Activated naive CD8-positive, alpha-beta T cell treated with anti-CD3 and anti-CD28 coated beads, Interleukin-2, amount 50 U/mL, for 24 hours (primary cell): ENCODE measurements at regions not wholly inside any gene's neighbourhood (a gene's known extent, or its start where the extent isn't known, plus 50 kb on each side); places are given as distances from the start of the nearest gene placed in this dataset.
A peak's percentile ranks its signal among the peaks of the same experiment; 100 is the strongest.

ENCODE experiments used
- ATAC-seq: fragments of 150-1000 bp; cut with Tn5 transposase; one replicate; pipeline ENCODE4 v1.10.0; 2021
- DNase-seq: peaks from one replicate; pipeline ENCODE4 v3.0.0; 2021
- H3K27ac Mint-ChIP-seq: one replicate; pipeline ENCODE4 v1.8.0; 2021; ENCODE audit warnings: mild to moderate bottlenecking, mixed read lengths
- H3K27me3 Mint-ChIP-seq: one replicate; pipeline ENCODE4 v1.8.0; 2021; ENCODE audit warnings: mixed read lengths
- H3K36me3 Mint-ChIP-seq: one replicate; pipeline ENCODE4 v1.8.0; 2021; ENCODE audit warnings: low read depth, mixed read lengths
- H3K4me1 Mint-ChIP-seq: one replicate; pipeline ENCODE4 v1.8.0; 2021; ENCODE audit warnings: mixed read lengths
- H3K4me3 Mint-ChIP-seq: one replicate; pipeline ENCODE4 v1.8.0; 2021; ENCODE audit warnings: mild to moderate bottlenecking, moderate library complexity, mixed read lengths
- H3K9me3 Mint-ChIP-seq: one replicate; pipeline ENCODE4 v1.8.0; 2021; ENCODE audit warnings: mixed read lengths

DNA sequence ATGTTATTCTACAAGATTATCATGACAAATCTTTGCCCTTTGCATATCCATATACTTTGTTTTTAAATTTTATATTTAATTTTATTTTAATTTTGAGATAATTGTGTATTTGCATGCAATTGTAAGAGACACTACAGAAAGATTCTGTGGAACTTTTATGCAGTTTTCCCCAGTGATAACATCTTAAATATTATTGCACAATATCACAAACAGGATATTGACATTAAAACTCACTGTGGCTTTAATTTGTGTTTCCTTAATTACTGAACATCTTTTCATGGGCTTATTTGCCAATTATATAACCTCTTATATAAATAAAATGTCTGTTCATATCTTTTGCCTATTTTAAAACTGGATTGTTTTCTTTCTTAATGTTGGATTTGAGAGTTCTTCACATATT lies 95.6 kb downstream of the ASCL1 start:
- Mint-ChIP-seq H3K27me3 (peaks cover 2% of the 10 kb centered on the region), H3K27ac (no peak overlapping the region), H3K4me1 (no peaks in the 10 kb centered on the region), H3K36me3 (no peaks in the 10 kb centered on the region), H3K9me3 (no peaks in the 10 kb centered on the region), H3K4me3 (no peak overlapping the region)
- no peak for ATAC-seq
- no peak for DNase-seq

DNA sequence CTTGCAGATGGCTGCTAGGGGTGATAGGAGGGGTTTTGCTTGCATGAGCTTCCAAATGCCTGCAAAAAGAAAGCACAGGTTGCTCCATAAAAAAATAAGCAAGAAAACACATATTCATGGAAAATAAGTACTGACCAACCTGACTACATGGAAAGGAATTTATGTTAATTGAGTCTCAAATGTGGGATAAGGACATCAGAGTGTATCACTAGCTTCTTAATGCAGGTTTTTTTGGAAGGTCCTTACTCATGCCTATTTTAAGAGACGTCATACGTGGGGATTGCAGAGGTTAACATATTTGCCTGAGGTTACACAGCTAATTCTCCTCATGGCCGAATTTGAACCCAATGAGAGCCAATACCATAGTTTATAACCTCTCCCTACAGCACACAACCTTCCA lies 116.2 kb downstream of the ASCL1 start:
- no peaks in the 10 kb centered on the region for H3K27me3 Mint-ChIP-seq
- H3K27ac Mint-ChIP-seq, result no peak overlapping the region
- peaks cover 15% of the 10 kb centered on the region for H3K9me3 Mint-ChIP-seq
- ATAC-seq (no peak), DNase-seq (no peak)
- no peaks in the 10 kb centered on the region for H3K4me1 Mint-ChIP-seq
- H3K36me3 Mint-ChIP-seq, result no peaks in the 10 kb centered on the region
- no peak overlapping the region for H3K4me3 Mint-ChIP-seq

DNA sequence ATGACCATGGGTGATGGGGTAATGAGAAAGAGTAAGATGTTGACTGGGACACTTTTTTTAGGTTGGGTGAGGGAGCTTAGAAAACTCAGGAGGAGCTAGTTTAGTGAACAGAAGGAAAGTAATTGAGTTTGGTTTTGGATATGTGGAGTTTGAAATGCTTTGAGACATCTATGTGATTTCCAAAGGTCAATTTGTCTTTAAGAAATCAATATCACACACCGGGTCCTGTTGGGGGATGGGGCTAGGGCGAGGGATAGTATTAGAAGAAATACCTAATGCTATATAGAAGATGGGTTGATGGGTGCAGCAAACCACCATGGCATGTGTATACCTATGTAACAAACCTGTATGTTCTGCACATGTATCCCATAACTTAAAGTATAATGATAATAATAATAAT lies 118.4 kb downstream of the ASCL1 start:
- no peaks in the 10 kb centered on the region for H3K4me1 Mint-ChIP-seq
- no peak overlapping the region for H3K27ac Mint-ChIP-seq
- H3K4me3 Mint-ChIP-seq, result no peak overlapping the region
- ATAC-seq (no peak), DNase-seq (no peak)
- H3K36me3 Mint-ChIP-seq, result no peaks in the 10 kb centered on the region
- H3K27me3 Mint-ChIP-seq, result no peaks in the 10 kb centered on the region
- H3K9me3 Mint-ChIP-seq, result peaks cover 2% of the 10 kb centered on the region

- Mint-ChIP-seq H3K9me3 (peaks cover 13% of the 10 kb centered on the region), H3K4me1 (no peaks in the 10 kb centered on the region), H3K4me3 (no peak overlapping the region), H3K36me3 (no peaks in the 10 kb centered on the region), H3K27ac (no peak overlapping the region), H3K27me3 (no peaks in the 10 kb centered on the region)
- no peak for ATAC-seq
- no peak for DNase-seq
Observed at GRCh38 chr12:103077108-103077773, 119.8 kb downstream of the ASCL1 start.

GRCh38 chr12:103085541-103085940 lies 128.1 kb downstream of the ASCL1 start:
- no peak overlapping the region for H3K4me3 Mint-ChIP-seq
- DNase-seq (no peak), ATAC-seq (no peak)
- peaks cover 3% of the 10 kb centered on the region for H3K27me3 Mint-ChIP-seq
- H3K27ac Mint-ChIP-seq, result no peak overlapping the region
- H3K36me3 Mint-ChIP-seq, result no peaks in the 10 kb centered on the region
- H3K4me1 Mint-ChIP-seq, result no peaks in the 10 kb centered on the region
- peaks cover 13% of the 10 kb centered on the region for H3K9me3 Mint-ChIP-seq

GRCh38 chr12:103086471-103086870 lies 129.0 kb downstream of the ASCL1 start:
- DNase-seq, result no peak
- H3K4me1 Mint-ChIP-seq, result no peaks in the 10 kb centered on the region
- H3K4me3 Mint-ChIP-seq, result no peak overlapping the region
- no peak overlapping the region for H3K27ac Mint-ChIP-seq
- H3K9me3 Mint-ChIP-seq, result peaks cover 6% of the 10 kb centered on the region
- no peak for ATAC-seq
- H3K36me3 Mint-ChIP-seq, result no peaks in the 10 kb centered on the region
- peaks cover 3% of the 10 kb centered on the region for H3K27me3 Mint-ChIP-seq

- Mint-ChIP-seq H3K4me1 (no peaks in the 10 kb centered on the region), H3K36me3 (no peaks in the 10 kb centered on the region), H3K9me3 (no peaks in the 10 kb centered on the region), H3K27me3 (peaks cover 2% of the 10 kb centered on the region), H3K27ac (no peak overlapping the region), H3K4me3 (no peak overlapping the region)
- DNase-seq, result no peak
- no peak for ATAC-seq
Observed at GRCh38 chr12:103093499-103094106, 136.1 kb downstream of the ASCL1 start.

GRCh38 chr12:103097496-103097895 lies 140.0 kb downstream of the ASCL1 start:
- Mint-ChIP-seq H3K9me3 (no peaks in the 10 kb centered on the region), H3K4me1 (peaks cover 5% of the 10 kb centered on the region), H3K4me3 (no peak overlapping the region), H3K36me3 (no peaks in the 10 kb centered on the region), H3K27me3 (peaks cover 2% of the 10 kb centered on the region), H3K27ac (no peak overlapping the region)
- ATAC-seq (no peak), DNase-seq (no peak)

DNA sequence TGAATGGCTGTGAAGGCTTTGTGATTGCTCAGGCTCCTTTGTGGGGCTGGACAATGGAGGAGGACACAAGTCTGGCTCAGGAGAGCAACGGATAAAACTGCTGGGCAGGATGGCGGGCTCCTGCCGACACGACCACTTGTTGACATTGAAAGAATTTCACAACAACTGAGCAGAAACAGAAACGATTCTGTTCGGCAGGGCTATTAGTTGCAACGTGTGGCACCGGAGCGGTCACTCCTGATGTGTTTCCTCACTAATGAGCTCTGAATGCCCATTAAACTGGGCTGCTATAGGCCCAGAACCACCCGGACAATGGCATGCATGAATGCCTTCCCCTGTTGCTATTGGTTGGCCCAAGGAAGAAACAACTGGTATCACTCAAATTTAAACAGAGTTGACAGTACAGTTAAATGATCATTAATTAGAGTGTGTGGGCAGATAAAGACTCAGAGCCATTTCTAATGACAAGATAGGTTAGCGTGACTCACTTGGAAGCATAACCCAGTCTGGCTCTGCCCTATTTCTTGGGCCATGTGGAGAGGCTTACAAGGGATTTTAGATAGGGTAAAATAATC lies 142.9 kb downstream of the ASCL1 start:
- no peaks in the 10 kb centered on the region for H3K36me3 Mint-ChIP-seq
- DNase-seq, result no peak
- ATAC-seq, result no peak
- H3K27me3 Mint-ChIP-seq, result peaks cover 2% of the 10 kb centered on the region
- H3K4me1 Mint-ChIP-seq, result peaks cover 5% of the 10 kb centered on the region
- no peaks in the 10 kb centered on the region for H3K9me3 Mint-ChIP-seq
- H3K4me3 Mint-ChIP-seq, result no peak overlapping the region
- H3K27ac Mint-ChIP-seq, result no peak overlapping the region

DNA sequence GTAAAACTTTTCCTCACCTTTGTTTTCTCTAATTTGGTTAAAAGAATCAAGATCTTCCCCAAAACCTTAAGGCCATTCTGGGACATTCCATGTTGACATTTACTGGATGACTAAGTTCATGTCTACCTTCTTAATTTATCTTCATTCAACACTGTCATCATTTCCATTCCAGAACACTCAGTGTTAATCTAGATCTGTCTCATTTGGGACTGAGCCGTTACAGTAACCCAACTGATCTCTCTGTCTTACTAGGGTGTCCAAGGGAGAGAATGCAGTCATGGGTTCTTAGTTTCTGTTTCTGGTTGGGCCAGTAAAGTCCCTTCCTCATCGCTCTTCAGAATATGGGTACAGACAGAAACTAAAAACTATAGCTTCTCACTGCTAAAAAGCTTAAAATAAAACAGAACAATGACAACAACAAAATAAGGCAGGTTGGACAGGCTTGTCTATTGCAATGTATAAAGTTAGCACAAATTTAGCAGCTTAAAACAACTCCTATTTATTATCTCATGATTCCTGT lies 144.8 kb downstream of the ASCL1 start:
- Mint-ChIP-seq H3K9me3 (no peaks in the 10 kb centered on the region), H3K27me3 (no peaks in the 10 kb centered on the region), H3K27ac (no peak overlapping the region), H3K4me3 (no peak overlapping the region), H3K36me3 (no peaks in the 10 kb centered on the region), H3K4me1 (peaks cover 5% of the 10 kb centered on the region)
- DNase-seq (no peak), ATAC-seq (peak; percentile 86)

GRCh38 chr12:103105971-103106597 lies 148.6 kb downstream of the ASCL1 start:
- Mint-ChIP-seq H3K4me1 (peaks cover 5% of the 10 kb centered on the region), H3K9me3 (no peaks in the 10 kb centered on the region), H3K27me3 (no peaks in the 10 kb centered on the region), H3K27ac (no peak overlapping the region), H3K4me3 (no peak overlapping the region), H3K36me3 (no peaks in the 10 kb centered on the region)
- ATAC-seq, result no peak
- DNase-seq, result no peak

- Mint-ChIP-seq H3K4me3 (no peak overlapping the region), H3K9me3 (no peaks in the 10 kb centered on the region), H3K36me3 (no peaks in the 10 kb centered on the region), H3K4me1 (no peaks in the 10 kb centered on the region), H3K27me3 (no peaks in the 10 kb centered on the region), H3K27ac (no peak overlapping the region)
- no peak for DNase-seq
- ATAC-seq, result no peak
Observed at GRCh38 chr12:103109861-103110260, 152.4 kb downstream of the ASCL1 start.

DNA sequence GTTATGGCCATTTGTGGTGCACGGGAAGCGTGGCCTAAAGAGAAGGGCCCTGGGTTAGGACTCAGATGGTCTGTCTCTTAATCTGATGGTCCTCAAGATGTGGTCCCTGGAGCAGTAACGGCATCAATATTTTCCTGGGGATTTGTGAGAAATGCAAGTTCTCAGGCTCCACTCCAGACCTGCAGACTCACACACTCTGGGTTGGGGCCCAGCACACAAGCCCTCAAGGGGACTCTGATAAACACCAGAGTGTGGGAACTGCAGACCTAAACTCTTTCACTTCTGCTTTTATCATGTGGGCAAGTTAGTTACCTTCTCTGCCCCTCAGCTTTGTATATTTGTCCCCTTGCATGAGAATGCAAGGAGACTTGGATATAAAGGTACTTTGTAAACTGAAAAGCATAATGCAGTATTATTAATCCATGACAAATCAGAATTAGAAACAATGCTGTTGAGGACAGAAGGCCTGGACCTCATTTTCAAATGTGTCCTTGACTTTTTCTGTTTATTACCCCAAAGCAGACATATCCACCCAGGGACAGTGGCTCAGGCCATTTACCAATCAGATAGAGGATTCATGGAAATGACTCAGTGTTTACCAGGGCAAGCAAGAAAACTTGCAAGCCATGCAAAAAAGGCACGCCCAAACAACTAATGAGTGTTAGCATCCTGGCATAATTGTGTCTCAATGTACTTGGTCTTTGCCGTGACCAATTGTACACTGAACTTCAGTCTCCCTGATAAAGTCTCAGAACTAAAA lies 157.0 kb downstream of the ASCL1 start:
- DNase-seq (no peak), ATAC-seq (no peak)
- Mint-ChIP-seq H3K4me3 (no peak overlapping the region), H3K27me3 (no peaks in the 10 kb centered on the region), H3K27ac (no peak overlapping the region), H3K4me1 (no peaks in the 10 kb centered on the region), H3K36me3 (no peaks in the 10 kb centered on the region), H3K9me3 (no peaks in the 10 kb centered on the region)

DNA sequence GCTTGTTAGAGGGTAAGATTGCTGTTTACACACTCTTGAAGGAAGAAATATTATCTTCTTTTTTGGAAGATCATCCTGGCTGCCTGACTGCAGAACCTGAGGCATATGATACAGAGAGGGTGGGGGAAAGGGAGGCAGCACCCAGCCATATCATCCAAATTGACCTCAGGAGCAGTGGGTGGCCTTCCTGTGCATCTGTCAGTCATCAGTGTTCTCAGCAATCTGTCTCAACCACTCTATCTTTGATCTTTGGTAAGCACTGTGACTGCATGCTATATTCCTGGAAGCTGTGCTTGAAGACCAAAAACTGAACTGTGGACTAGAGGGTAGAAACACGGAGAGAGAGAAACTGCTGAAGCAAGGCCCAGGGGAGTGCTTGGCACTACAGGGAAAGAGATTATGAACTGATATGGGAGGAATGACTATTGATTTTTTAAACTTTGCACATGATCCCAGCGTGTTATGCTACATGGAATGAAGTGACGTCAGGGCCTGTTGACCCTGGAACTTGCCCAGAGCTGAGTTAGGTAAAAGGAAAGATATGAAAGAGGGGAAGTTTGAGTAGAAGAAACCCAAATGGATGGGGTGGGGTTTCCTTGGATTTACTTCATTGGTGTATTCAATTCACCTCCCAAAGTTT lies 171.5 kb downstream of the ASCL1 start:
- Mint-ChIP-seq H3K4me3 (no peak overlapping the region), H3K27ac (no peak overlapping the region), H3K4me1 (no peaks in the 10 kb centered on the region), H3K27me3 (no peaks in the 10 kb centered on the region), H3K36me3 (no peaks in the 10 kb centered on the region), H3K9me3 (peaks cover 16% of the 10 kb centered on the region)
- no peak for DNase-seq
- ATAC-seq, result no peak
